ENCODE measurements at regions not wholly inside any gene's neighbourhood (a gene's known extent, or its start where the extent isn't known, plus 50 kb on each side); places are given as distances from the start of the nearest gene placed in this dataset.

- TF ChIP-seq CTCF (IDR thresholded peaks at IDR 0.05) (no peak), POLR2A (IDR thresholded peaks at IDR 0.05) (no peak)
Measured at GRCh38 chr5:17810734-17811133, 176.5 kb downstream of the TAF11L14 start.

All from uterus (tissue), 2 donors.